Glutamatergic neuron (in vitro differentiated cells): ENCODE measurements at regions not wholly inside any gene's neighbourhood (a gene's known extent, or its start where the extent isn't known, plus 50 kb on each side); places are given as distances from the start of the nearest gene placed in this dataset.

Experiments
- DNase-seq: peaks from one replicate; pipeline ENCODE4 v3.0.0; 2022
- H3K27ac Mint-ChIP-seq: one replicate; pipeline ENCODE4 v1.8.0; 2020; ENCODE audit warnings: mild to moderate bottlenecking, mixed read lengths, inconsistent platforms; ENCODE audit not compliant: unreplicated experiment
- H3K27me3 Mint-ChIP-seq: one replicate; pipeline ENCODE4 v1.8.0; 2020; ENCODE audit warnings: mild to moderate bottlenecking, moderate library complexity, mixed read lengths, inconsistent platforms; ENCODE audit not compliant: unreplicated experiment
- H3K36me3 Mint-ChIP-seq: one replicate; pipeline ENCODE4 v1.8.0; 2020; ENCODE audit warnings: mild to moderate bottlenecking, mixed read lengths, inconsistent platforms; ENCODE audit not compliant: unreplicated experiment
- H3K4me1 Mint-ChIP-seq: one replicate; pipeline ENCODE4 v1.8.0; 2020; ENCODE audit warnings: mild to moderate bottlenecking, low read depth, mixed read lengths, inconsistent platforms; ENCODE audit not compliant: unreplicated experiment
- H3K4me3 Mint-ChIP-seq: one replicate; pipeline ENCODE4 v1.8.0; 2020; ENCODE audit warnings: mild to moderate bottlenecking, mixed read lengths, inconsistent platforms; ENCODE audit not compliant: unreplicated experiment
- H3K9me3 Mint-ChIP-seq: one replicate; pipeline ENCODE4 v1.8.0; 2020; ENCODE audit warnings: mild to moderate bottlenecking, moderate library complexity, mixed read lengths, inconsistent platforms; ENCODE audit not compliant: unreplicated experiment
- CTCF ChIP-seq: fragments of 200-600 bp; sonication (generic); IDR thresholded peaks from one replicate; pipeline ENCODE4 v1.5.0; 2021; ENCODE audit not compliant: partially characterized antibody, unreplicated experiment

GRCh38 chr7:41825927-41826480 is 123.1 kb upstream of the INHBA start:
- Mint-ChIP-seq H3K4me3 (no peak overlapping the region), H3K27ac (no peak overlapping the region), H3K9me3 (no peaks in the 10 kb centered on the region), H3K4me1 (no peaks in the 10 kb centered on the region), H3K27me3 (peaks cover 1% of the 10 kb centered on the region), H3K36me3 (no peaks in the 10 kb centered on the region)
- no peak for TF ChIP-seq CTCF
- DNase-seq = no peak

- no peak overlapping the region for H3K27ac Mint-ChIP-seq
- no peaks in the 10 kb centered on the region for H3K36me3 Mint-ChIP-seq
- DNase-seq = no peak
- no peaks in the 10 kb centered on the region for H3K9me3 Mint-ChIP-seq
- H3K4me1 Mint-ChIP-seq = no peaks in the 10 kb centered on the region
- no peak for TF ChIP-seq CTCF
- H3K4me3 Mint-ChIP-seq = no peak overlapping the region
- H3K27me3 Mint-ChIP-seq = peaks cover 1% of the 10 kb centered on the region
Observed at GRCh38 chr7:41824284-41824683, 121.4 kb upstream of the INHBA start.

GRCh38 chr7:41822259-41822817 is 119.4 kb upstream of the INHBA start:
- no peak for TF ChIP-seq CTCF
- no peaks in the 10 kb centered on the region for H3K36me3 Mint-ChIP-seq
- no peaks in the 10 kb centered on the region for H3K4me1 Mint-ChIP-seq
- no peak overlapping the region for H3K4me3 Mint-ChIP-seq
- peaks cover 1% of the 10 kb centered on the region for H3K27me3 Mint-ChIP-seq
- H3K9me3 Mint-ChIP-seq = no peaks in the 10 kb centered on the region
- DNase-seq = no peak
- H3K27ac Mint-ChIP-seq = no peak overlapping the region

- no peak for TF ChIP-seq CTCF
- Mint-ChIP-seq H3K4me1 (no peaks in the 10 kb centered on the region), H3K9me3 (no peaks in the 10 kb centered on the region), H3K27ac (no peak overlapping the region), H3K4me3 (no peak overlapping the region), H3K27me3 (peaks cover 1% of the 10 kb centered on the region), H3K36me3 (no peaks in the 10 kb centered on the region)
- no peak for DNase-seq
Observed at GRCh38 chr7:41821521-41822213, 118.8 kb upstream of the INHBA start.

- Mint-ChIP-seq H3K4me1 (no peaks in the 10 kb centered on the region), H3K4me3 (no peak overlapping the region), H3K36me3 (no peaks in the 10 kb centered on the region), H3K27me3 (peaks cover 1% of the 10 kb centered on the region), H3K9me3 (no peaks in the 10 kb centered on the region), H3K27ac (no peak overlapping the region)
- no peak for TF ChIP-seq CTCF
- DNase-seq = no peak
Observed at GRCh38 chr7:41820111-41820671, 117.3 kb upstream of the INHBA start.
